Loucy (cell line): ENCODE measurements at regions not wholly inside any gene's neighbourhood (a gene's known extent, or its start where the extent isn't known, plus 50 kb on each side); places are given as distances from the start of the nearest gene placed in this dataset.

ENCODE experiments used
- H2AFZ ChIP-seq: fragments of 200-600 bp; sonication (generic); 2 replicates; pipeline ENCODE4 v1.6.0; 2016; ENCODE audit warnings: antibody characterized with exemption, mild to moderate bottlenecking, low read length, moderate library complexity
- H3F3A ChIP-seq: fragments of 200-600 bp; 2 replicates; pipeline ENCODE4 v1.6.0; 2016; ENCODE audit warnings: antibody characterized with exemption, low read depth, mild to moderate bottlenecking
- H3K27me3 ChIP-seq: fragments of 200-600 bp; sonication (generic); 2 replicates; pipeline ENCODE4 v1.6.1; 2014; ENCODE audit warnings: low read length, mild to moderate bottlenecking; ENCODE audit not compliant: insufficient read depth, poor library complexity, severe bottlenecking
- H3K36me3 ChIP-seq: fragments of 200-600 bp; sonication (generic); 2 replicates; pipeline ENCODE4 v1.6.1; 2016; ENCODE audit warnings: low read length; ENCODE audit not compliant: insufficient read depth
- H3K4me1 ChIP-seq: fragments of 200-600 bp; sonication (generic); 2 replicates; pipeline ENCODE4 v1.5.1; 2014; ENCODE audit warnings: low read length, mild to moderate bottlenecking; ENCODE audit not compliant: insufficient read depth, poor library complexity, severe bottlenecking
- H3K4me2 ChIP-seq: fragments of 200-600 bp; sonication (generic); 2 replicates; pipeline ENCODE4 v1.6.0; 2014; ENCODE audit warnings: antibody characterized with exemption, low read length, low read depth, mild to moderate bottlenecking; ENCODE audit not compliant: poor library complexity, severe bottlenecking
- H3K4me3 ChIP-seq: fragments of 200-600 bp; sonication (generic); 2 replicates; pipeline ENCODE4 v1.5.1; 2014; ENCODE audit warnings: low read length, mild to moderate bottlenecking, mixed read lengths; ENCODE audit not compliant: poor library complexity, severe bottlenecking
- H3K79me2 ChIP-seq: fragments of 200-600 bp; sonication (generic); 2 replicates; pipeline ENCODE4 v1.6.1; 2014; ENCODE audit warnings: low read length; ENCODE audit not compliant: insufficient read depth
- H3K9ac ChIP-seq: fragments of 200-600 bp; sonication (generic); 2 replicates; pipeline ENCODE4 v1.6.0; 2014; ENCODE audit warnings: mild to moderate bottlenecking, low read depth, low read length, moderate library complexity; ENCODE audit not compliant: poor library complexity, severe bottlenecking
- H3K9me2 ChIP-seq: fragments of 200-600 bp; sonication (generic); replicated peaks from 2 replicates; pipeline ENCODE4 v1.6.1; 2016; ENCODE audit warnings: low read depth, low read length, mixed read lengths
- H3K9me3 ChIP-seq: fragments of 200-600 bp; sonication (generic); 2 replicates; pipeline ENCODE4 v1.6.1; 2014; ENCODE audit warnings: mild to moderate bottlenecking, antibody characterized with exemption, low read length, low read depth; ENCODE audit not compliant: insufficient read depth
- H4K20me1 ChIP-seq: fragments of 200-600 bp; sonication (generic); 2 replicates; pipeline ENCODE4 v1.6.0; 2014; ENCODE audit warnings: antibody characterized with exemption, low read length, mild to moderate bottlenecking; ENCODE audit not compliant: insufficient read depth, poor library complexity, severe bottlenecking
- CTCF ChIP-seq: fragments of 200-600 bp; sonication (generic); conservative IDR thresholded peaks from 2 replicates; pipeline ENCODE4 v1.5.1; 2014; ENCODE audit warnings: mild to moderate bottlenecking, antibody characterized with exemption, low read length
- EZH2phosphoT487 ChIP-seq: fragments of 200-600 bp; IDR thresholded peaks from 2 replicates; pipeline ENCODE4 v1.6.1; 2018; ENCODE audit warnings: antibody characterized with exemption, mild to moderate bottlenecking, moderate library complexity, borderline replicate concordance

DNA sequence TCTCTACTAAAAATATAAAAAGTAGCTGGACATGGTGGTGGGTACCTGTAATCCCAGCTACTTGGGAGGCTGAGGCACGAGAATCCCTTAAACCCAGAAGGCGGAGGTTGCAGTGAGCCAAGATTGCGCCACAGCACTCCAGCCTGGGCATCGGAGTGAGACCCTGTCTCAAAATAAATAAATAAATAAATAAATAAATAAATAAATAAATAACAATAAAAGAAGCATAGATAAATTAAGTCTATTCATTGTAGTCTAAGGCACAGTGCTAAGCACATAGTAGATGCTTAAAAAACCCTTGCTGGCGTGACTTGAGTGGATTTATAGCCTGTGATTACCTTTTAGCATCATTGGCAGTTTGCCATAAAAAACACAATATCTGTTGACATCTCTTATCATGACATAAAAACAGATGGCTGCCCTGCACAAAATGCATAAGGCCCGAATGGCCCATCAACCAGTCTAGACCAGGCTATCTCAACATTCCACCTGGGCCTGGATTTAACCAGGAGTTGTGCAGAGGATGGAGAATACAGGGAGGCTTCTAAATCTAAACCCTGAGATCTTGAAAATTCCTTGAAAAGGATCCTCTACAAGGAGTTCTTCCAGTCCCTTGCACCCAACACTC, 94.9 kb downstream of the PRLHR start:
- TF ChIP-seq CTCF (no peak), EZH2phosphoT487 (no peak)
- Histone ChIP-seq H3K4me3 (no peak overlapping the region), H3K4me2 (no peak overlapping the region), H3K79me2 (no peaks in the 10 kb centered on the region), H3F3A (no peaks in the 10 kb centered on the region), H3K36me3 (no peaks in the 10 kb centered on the region), H3K9me3 (no peaks in the 10 kb centered on the region), H3K9me2 (no peaks in the 10 kb centered on the region), H4K20me1 (no peaks in the 10 kb centered on the region), H3K4me1 (no peaks in the 10 kb centered on the region), H3K27me3 (no peaks in the 10 kb centered on the region), H3K9ac (no peak overlapping the region), H2AFZ (no peak overlapping the region)

DNA sequence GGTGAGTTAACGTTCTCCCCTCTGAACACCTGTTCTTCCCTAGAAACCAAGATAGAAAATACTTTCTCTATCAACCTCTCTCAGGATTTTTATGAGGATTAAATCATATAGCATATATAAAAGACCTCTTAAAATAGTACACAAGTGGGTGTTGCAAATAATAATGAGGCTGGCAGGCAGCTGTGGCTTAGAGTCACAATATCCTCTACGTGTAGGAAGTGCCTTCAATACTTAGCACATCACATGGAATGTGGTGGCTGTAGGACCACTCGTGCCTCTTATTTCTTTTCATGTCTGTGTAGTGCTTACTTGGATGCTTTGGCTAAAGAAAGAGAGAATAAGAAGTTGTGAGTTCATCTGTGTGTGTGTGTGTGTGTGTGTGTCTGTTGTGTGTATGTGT, 96.3 kb downstream of the PRLHR start:
- Histone ChIP-seq H3K4me2 (no peak overlapping the region), H3K9me2 (no peaks in the 10 kb centered on the region), H3F3A (no peaks in the 10 kb centered on the region), H3K9ac (no peak overlapping the region), H3K9me3 (no peaks in the 10 kb centered on the region), H3K4me1 (no peaks in the 10 kb centered on the region), H4K20me1 (no peaks in the 10 kb centered on the region), H3K27me3 (no peaks in the 10 kb centered on the region), H3K4me3 (no peak overlapping the region), H3K79me2 (no peaks in the 10 kb centered on the region), H3K36me3 (no peaks in the 10 kb centered on the region), H2AFZ (no peak overlapping the region)
- TF ChIP-seq CTCF (no peak), EZH2phosphoT487 (no peak)

DNA sequence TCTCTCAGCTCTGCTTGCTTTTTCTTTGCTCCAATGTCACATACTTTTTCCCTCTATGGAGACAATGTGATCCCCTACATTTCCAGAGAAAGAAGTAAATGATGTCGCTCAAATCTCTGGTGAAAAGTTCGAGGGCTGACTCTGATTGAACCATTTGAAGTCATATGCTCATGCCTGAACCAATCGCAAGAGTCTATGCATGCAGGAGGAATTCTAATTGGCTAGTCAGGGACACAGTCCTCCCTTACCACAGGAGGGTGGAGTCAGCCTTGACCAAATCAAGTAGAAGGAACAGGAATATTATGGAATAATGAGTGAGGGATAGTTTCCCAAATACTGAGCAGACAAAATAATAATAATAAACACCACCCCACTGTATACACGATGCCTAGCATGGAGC, 96.8 kb downstream of the PRLHR start:
- TF ChIP-seq CTCF (no peak), EZH2phosphoT487 (no peak)

More for the DNA sequence above, 96.8 kb downstream of the PRLHR start:
- no peak overlapping the region for H3K4me3 ChIP-seq
- H3F3A ChIP-seq: no peaks in the 10 kb centered on the region
- H3K4me2 ChIP-seq: no peak overlapping the region
- H3K79me2 ChIP-seq: no peaks in the 10 kb centered on the region
- no peak overlapping the region for H3K9ac ChIP-seq
- H3K36me3 ChIP-seq: no peaks in the 10 kb centered on the region
- H3K9me2 ChIP-seq: no peaks in the 10 kb centered on the region
- no peaks in the 10 kb centered on the region for H3K4me1 ChIP-seq
- no peaks in the 10 kb centered on the region for H3K27me3 ChIP-seq
- H2AFZ ChIP-seq: no peak overlapping the region
- no peaks in the 10 kb centered on the region for H4K20me1 ChIP-seq
- no peaks in the 10 kb centered on the region for H3K9me3 ChIP-seq
